NCI-H2196 (cell line): ENCODE measurements at regions not wholly inside any gene's neighbourhood (a gene's known extent, or its start where the extent isn't known, plus 50 kb on each side); places are given as distances from the start of the nearest gene placed in this dataset.

Experiments
- DNase-seq: peaks from one replicate; lab custom pipeline; 2025; ENCODE audit not compliant: unreplicated experiment; lab: John Stamatoyannopoulos, UW

DNA sequence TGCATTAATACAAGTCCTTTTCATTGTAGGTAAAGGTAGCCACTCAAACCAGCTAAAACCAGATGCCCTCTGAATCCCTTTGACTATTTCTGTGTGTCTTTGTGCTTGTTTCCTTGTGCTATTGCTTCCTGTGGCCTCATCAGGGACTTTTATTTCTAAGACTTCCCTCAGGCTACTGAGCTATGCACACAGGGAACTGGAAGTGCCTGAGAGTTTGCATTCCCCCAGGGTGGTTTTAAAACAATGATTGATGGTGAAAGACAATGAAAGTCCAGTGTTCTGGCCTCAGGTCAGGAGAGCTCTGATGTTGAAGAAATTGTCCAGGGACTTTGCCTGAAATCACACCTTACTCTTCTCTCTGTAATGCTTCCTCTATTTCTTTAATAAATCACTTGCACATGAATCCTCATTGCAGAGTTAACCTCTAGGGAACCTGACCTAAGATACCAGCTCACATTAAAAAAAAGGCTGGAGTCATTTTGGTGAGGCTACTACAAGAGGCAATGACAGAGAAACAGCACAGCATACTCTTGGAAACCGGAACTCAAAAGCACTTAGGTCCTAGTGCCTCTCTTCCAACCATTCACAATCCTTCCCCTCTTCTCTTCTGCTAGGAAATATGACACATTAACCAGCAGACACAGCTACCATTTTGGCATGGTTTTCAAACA is 158.1 kb upstream of the NREP start:
- DNase-seq = no peak

DNA sequence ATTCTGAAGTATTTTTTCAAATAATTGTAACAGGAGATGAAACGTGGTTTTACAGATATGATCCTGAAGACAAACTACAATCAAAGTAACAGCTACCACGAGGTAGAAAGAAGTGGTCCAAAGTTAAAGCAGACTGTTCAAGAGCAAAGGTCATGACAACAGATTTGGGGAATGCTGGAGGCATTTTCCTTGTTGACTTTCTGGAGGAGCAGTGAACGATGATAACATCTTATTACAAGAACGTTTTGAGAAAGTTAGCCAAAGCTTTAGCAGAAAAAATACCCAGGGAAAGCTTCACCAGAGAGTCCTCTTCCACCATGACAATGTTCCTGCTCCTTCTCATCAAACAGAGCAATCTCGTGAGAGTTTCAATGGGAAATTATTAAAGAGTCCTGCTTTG is 145.4 kb upstream of the NREP start:
- no peak for DNase-seq

DNA sequence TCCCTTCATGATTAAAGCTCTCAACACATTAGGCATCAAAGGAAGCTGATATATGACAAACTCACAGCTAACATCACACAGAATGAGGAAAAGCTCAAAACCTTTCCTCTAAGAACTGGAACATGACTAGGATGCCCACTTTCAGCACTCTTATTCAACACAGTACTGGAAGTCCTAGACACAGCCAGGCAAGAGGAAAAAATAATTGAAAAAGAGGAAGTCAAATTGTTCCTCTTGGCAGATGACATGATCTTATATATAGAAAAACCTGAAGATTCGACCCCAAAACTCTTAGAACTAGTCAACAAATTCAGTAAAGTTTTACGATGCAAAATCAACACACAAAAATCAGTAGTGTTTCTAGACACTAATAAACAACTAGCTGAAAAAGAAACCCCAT is 144.3 kb upstream of the NREP start:
- DNase-seq = no peak

DNA sequence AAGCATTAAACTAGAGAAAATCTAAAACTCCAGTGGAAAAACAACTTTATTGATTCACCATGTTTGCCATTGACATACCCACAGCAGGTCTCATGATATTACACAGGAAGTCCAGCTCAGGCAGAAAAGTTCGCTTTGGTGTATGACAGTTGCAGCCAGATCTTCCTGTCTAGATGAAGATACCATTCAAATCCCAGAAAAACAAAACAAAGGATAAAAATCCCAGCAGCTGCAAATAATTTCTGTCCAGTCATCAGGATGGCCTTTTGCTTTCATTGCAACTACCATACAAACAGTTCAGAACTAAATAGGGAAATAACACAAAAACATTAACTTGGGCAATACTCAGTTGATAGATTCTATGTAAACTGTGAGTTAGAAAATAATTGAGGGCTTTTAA is 136.0 kb upstream of the NREP start:
- DNase-seq = no peak

DNA sequence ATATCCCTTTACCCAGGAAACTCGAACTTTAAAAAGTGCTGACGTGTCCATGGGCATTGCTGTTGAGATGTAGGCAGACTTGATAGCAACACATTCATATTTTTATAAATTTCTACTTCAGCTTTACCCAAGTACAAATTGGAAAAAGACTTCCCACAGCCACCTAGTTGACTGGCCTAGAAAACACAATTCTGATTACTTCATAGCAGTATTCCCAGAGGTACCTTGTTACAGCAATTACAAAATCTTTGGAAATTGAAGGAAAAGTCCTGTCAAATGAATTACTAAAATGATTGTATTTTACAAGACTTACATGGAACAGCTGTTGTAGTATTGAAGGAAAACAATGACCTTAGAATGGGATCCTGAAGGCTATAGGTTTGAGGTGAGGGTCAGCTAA is 130.7 kb upstream of the NREP start:
- DNase-seq = no peak

DNA sequence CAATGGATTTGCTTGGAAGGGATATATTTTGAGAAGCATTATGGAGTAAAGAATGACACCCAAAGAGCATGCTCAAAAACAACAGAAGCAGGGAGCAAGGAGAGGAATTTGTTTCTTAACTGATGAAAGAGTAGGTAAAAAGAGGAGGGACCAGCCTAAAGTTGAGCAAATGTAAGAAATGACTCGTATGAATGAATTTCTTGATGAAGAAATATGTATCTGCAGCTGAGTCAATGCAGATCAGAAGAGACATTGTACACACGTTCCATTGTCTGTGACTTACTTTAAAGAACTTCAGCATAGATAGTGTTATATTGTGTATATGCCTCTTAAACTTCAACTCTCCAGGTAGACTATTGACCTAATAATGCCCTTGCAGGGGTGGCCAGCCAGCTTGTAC is 112.7 kb upstream of the NREP start:
- no peak for DNase-seq

DNA sequence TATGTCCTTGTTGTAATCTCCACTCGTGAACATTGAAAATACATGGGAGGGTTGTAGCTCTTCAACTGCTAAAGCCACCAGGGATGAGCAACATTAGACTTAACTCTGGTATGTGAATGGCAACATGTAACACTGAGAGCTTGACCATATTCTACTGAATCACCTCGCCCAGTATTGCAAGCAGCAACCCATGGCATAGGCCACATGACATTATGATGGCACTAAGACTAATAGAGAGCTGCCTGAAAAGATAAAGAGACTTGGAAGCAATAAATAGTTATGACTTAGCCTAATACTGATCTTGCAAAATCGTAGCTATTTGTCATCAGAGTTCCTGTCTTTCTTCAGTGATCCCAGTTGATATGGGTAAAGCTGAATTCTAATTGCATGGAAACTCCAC is 108.4 kb upstream of the NREP start:
- no peak for DNase-seq

DNA sequence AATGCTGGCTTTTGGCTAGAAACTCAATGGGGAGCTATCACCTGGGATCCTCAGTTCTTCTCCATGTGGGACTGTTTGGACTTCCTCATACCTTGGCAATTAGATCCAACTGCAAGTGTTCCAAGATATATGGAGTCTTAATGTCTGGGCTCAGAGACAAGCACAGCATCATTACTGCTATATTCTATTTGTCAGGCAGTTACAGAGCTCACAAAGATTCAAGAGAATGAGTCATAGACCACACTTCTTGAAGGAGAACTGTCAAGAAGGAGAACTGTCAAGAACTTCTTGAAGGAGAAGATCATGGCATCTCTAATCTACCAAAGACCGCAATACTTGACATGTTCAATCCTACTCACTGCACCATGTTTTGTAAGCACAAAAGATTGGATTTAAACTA is 106.8 kb upstream of the NREP start:
- DNase-seq = no peak

DNA sequence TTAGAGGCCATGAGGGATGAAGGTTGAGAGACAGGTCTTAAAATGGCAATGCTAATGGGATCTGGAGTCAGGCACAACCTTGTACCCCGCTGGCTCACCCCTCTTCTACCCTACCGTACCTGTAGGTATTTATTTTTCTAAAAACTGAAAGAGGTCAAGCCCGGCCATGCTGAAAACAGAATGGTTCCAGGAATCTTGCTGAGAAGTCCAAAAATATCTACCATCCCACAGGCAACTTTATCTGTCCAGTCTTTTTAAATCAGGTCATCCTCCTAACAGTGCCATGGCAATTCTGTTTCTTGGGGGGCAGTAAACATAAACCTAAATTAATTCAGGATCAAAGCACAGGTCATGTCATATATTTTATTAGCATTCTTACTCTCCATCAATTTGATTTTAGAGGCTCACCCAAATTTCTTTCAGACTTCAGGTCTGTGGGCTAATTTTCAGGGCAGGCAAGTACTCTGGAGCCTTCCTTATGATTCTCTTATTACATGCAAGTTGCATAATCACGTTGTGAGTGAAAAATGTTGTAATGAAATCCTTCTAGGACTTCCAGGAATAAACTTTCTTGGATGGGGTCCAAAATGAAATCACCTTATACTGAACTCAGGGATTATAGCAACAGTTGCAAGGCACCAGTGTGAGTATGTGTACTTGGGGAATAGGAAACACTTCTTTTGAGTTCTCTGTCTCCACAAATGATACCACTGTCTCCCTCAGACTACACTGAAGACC is 102.7 kb upstream of the NREP start:
- DNase-seq = peak; percentile 10

DNA sequence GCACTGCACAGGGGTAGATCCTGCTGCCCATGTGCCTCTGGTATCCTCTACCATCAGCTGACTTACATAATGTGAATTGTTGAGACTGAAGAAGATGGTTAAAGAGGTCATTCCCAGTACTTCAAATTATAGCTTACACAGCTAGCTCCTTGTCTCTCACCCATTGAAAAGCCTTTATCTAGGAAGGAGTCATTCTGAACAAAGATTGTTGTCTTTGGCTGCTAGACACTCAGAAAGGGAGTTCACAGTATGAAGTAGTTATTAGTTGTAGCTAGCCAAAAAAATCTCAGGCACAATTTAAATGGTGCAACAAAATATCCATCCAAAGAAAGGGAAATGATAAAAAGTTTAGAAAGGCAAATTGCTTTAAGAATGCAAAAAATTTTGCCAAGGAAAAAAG is 102.0 kb upstream of the NREP start:
- DNase-seq = no peak

DNA sequence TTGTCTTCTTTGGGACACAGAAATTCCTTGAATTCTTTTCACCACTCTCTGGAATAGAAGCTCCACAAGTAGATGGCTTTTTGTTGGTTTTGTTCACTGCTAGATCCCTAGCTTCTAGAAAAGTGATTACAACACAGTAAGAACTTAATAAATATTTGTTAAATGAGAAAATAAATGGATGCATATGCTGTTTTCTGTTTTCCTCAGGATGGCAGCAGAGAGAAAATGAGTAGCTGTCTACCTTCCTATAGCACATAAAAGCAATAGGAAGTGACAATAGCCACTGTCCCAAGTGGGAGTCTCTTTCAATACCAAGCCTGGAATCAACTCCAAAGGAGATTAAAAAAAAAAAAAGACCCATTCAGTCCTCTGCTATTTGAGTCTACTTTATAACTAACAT is 100.6 kb upstream of the NREP start:
- no peak for DNase-seq

DNA sequence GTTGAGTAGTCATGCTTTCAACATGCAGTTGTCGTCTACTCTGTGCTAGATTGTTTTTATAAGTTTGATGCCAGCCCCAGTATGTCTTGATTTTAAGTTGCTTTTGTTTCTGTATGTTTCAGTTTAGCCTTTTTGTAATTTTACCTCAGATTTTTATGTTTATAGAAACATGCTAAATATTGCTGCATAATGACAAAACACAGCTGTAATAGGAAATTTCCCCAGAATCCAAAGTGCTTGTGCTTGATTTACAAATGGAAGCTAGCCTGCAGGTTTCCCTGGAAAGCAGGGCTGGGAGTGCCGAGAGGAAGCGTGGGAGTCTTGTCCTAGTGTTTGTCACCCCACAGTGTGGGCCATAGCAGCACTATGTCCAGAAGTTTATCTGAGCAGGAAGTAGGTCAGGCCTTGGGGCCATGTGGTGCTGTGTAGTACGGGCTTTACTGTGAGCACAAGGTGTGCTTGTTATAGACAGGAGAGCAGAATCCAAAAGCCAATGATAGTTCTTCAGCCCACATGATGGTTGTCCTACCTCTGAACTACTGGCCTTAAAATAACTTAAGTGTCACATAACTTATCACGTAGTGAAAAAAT is 100.0 kb upstream of the NREP start:
- DNase-seq = no peak

DNA sequence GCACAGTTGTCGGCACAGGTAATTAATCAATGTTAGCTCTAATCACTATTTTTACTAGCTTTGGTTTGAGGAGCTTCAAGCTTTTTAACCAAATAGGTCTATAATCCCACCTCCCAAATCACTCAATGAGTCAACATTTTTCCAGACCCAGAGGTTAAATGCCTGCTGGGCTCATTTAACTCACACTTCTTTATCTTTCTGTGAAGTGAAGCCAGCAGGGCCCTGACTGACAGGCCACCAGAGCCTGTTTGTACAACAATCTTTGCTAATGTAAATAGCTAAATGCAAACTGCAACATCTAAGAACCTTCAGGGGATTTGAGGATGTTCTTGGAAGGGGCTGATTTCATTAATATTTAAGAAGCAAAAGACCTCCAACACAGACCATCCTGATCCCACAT is 98.4 kb upstream of the NREP start:
- DNase-seq = no peak

DNA sequence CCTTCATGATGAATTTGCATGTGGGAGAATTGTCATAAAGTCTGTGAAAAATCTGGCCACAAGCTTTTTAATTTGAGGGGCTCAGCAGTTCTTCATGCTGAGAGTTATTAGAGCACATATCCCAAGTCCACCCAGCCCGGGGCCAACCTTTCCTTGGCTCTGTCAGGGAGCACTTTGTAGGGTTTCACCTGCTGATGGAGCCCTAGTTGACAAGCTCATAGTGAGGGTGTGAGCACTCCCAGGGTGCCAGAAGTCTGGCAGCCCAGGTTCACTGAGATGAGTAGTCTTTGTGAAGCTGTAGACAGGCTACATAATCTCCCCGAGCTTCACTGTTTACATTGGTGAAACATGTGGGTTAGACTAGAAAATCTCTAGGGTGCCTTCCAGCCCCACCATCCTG is 97.2 kb upstream of the NREP start:
- DNase-seq = no peak

DNA sequence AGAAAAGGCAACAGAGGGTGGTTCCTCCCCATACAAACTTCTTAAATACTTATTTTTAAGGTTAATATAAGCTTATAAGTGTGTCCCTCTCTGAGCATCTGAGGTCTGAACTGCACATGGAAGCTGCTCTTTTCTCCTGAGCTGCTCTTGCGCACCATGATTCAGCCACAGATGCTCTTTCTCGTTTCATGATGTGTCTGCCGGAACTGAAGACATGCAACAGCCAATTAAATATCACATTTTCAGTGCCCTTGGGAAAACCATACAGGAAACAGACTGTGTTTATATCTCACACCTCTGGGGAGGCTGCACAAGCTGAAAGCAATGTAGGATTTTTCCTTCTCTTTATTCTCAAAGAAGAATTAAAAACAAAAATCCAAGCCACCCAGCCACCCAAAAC is 96.8 kb upstream of the NREP start:
- DNase-seq = no peak

DNA sequence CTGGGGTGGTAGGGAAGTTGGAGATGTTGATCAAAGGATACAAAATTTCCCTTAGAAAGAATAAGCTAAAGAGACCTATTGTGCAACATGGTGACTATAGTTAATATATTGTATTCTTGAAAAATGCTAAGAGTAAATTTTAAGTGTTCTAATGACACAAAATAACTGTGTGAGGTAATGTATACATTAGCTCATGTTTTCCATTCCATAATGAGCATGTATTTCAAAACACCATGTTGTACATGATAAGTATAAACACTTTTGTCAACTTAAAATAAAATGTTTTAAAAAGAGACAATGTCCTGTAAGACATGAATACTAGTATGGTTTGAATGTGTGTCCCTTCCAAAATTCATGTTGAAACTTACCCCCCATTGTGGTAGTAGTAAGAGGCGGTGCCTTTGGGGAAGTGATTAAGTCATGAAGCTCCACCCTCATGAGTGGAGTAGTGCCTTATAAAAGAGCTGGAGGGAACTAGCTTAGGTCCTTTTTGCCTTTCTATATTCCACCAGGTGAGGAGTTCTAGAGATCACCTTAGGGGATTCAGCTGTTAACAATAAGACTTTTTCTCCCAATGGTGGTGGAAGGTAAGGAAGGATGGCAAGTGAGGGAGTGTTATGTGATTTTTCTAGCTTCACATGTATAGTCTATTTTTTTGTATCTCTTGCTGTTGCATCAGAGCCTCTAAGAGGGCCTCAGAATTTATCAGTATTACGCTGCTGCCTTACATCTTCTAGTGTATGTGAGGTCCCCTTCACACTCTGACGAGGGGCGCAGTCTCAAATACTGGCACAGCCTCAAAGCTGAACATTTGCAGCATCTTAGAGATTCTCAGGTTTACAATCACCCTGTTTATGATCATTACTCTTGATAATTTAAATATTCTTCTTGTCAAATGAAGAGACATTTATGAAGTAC is 94.9 kb upstream of the NREP start:
- DNase-seq = no peak

DNA sequence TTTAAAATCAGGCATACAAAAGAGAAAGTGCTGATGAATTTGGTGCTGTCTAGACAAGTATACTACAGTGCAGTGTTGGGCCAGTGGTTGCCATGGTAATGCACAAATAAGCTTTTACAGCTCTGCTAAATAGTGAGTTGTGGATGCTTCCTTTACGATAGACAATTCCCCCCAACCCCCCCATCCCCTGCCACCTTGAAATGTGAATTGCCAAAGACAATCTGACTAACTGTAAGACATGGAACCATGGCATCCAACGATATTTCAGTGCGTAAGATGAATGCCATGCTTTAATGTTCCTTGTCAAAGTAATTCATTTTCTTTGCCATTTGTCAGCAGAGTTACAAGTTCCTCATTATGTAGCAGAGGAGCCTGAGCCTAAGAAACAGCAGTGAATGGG is 91.5 kb upstream of the NREP start:
- no peak for DNase-seq

DNA sequence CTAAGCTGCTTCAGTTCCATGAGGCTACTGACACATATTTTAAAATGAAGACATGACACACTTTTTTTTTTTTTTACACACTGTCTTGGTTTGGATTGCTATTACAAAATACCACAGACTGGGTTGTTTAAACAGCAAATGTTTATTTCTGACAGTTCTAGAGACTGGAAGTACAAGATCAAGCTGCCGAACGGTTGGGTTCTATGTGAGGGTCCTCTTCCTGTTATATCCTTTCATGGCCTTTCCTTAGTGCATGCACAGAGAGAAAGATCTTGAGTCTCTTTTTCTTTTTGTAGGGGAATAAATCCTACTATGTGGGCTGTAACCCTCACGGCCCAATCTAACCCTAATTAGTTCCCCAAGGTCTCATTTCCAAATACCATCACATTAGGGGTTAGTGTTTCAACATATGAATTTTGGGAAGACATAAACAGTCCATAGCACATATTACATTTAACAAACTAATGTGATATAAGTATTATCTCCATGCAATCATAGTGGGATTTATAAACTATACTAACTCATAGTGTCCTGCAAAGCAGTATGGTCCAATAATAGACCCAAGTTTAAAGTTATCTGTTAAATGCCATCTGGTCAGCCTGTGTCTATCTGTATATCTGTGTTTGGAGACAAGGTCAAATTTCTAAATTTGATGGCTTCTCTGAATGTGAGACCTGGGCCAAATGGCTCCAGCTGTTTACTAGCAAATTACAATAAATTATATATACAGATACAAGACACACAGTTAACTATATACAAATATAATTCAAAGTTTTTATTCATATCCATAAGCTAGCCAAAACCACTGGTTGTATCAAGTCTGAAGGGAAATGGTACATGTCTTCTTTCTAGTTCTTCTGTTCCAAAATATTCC is 90.3 kb upstream of the NREP start:
- DNase-seq = no peak

DNA sequence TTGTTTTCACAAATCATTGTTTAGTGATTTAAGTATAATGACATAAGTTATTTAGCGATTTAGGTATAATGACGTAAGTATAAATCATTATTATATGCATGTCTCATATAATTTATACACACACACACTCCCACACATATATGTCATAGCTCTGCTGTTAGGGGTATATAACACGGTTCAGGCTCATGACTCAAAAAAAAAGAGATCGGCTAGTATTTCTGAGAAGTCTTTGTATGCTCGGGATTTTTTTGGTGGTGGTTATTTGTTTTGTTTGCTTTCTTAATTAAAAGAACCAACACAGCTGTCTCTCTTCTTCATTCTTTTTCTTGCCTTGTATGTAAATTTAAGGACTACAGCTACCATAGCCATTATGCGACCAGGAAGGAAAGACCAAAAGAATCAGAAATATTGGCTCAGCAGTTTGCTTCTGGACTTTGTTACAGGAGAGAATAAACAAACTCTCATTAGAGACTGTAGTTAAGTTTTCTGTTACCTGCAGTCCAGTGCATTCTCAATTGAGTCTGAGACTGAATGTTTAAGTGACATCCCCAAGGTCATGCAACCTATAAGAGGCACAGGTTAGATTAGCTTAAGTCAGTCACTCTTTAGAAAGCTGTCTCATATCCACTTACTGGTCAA is 83.2 kb upstream of the NREP start:
- peak; percentile 26 for DNase-seq

DNA sequence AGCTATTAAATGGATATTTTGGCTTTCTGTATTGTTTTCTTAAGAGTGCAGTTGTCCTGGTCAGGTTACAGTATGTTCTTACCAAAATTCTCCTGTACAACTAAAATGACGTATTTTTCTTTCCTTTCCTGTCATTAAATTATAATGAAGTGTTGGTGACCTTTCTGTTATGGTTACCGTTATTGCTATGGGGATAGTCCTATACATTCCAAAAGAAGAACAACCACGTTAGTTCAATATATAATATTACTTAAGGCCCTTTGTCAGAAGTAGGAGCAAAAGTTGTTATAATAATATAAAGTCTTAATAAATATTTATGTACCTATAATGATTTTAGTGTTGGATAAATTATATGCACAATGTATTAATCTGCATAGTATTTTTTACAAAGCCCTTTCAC is 82.4 kb upstream of the NREP start:
- no peak for DNase-seq
